HepG2 (cell line): ENCODE measurements at regions not wholly inside any gene's neighbourhood (a gene's known extent, or its start where the extent isn't known, plus 50 kb on each side); places are given as distances from the start of the nearest gene placed in this dataset.
A peak's percentile ranks its signal among the peaks of the same experiment; 100 is the strongest.

Experiments
- HNRNPH1 ChIP-seq: fragments of 200-400 bp; formaldehyde crosslinking; optimal IDR thresholded peaks from 2 replicates; pipeline ENCODE3; 2017; ENCODE audit warnings: mild to moderate bottlenecking, low read depth, low read length
- HNRNPL ChIP-seq: fragments of 200-400 bp; formaldehyde crosslinking; IDR thresholded peaks from 2 replicates; pipeline ENCODE4 v1.6.1; 2017; ENCODE audit warnings: mild to moderate bottlenecking, low read depth, low read length
- KLF12 ChIP-seq: sonication (generic); formaldehyde crosslinking; IDR thresholded peaks from 2 replicates; pipeline ENCODE4 v1.4.0; 2020; ENCODE audit warnings: missing genetic modification reagents, borderline replicate concordance
- KLF13 ChIP-seq: sonication (generic); formaldehyde crosslinking; IDR thresholded peaks from 2 replicates; pipeline ENCODE4 v1.4.0; 2020; ENCODE audit warnings: mild to moderate bottlenecking, missing genetic modification reagents
- POLR2AphosphoS2 ChIP-seq: IDR thresholded peaks from 2 replicates; pipeline ENCODE4 v1.6.1; 2011; ENCODE audit warnings: low read depth, low read length, improper control_type of control experiment
- POLR2G ChIP-seq: fragments of 200-400 bp; formaldehyde crosslinking; IDR thresholded peaks from 2 replicates; pipeline ENCODE4 v1.6.1; 2018; ENCODE audit warnings: mild to moderate bottlenecking, low read depth, low read length, moderate library complexity
- REL ChIP-seq: sonication (generic); formaldehyde crosslinking; conservative IDR thresholded peaks from 2 replicates; pipeline ENCODE4 v1.8.0; 2022; ENCODE audit warnings: mild to moderate bottlenecking, missing genetic modification reagents, moderate library complexity
- SIN3A ChIP-seq: IDR thresholded peaks from 2 replicates; pipeline ENCODE4 v1.6.1; 2011; ENCODE audit warnings: low read depth, mild to moderate bottlenecking, control low read depth, low read length, borderline replicate concordance
- TFAP4 ChIP-seq: sonication (generic); IDR thresholded peaks from 2 replicates; pipeline ENCODE4 v1.6.1; 2016; ENCODE audit warnings: low read depth, borderline replicate concordance
- THAP7 ChIP-seq: sonication (generic); formaldehyde crosslinking; IDR thresholded peaks from 2 replicates; pipeline ENCODE4 v1.8.1; 2023; ENCODE audit warnings: mild to moderate bottlenecking, missing genetic modification reagents
- ZFY ChIP-seq: sonication (generic); formaldehyde crosslinking; IDR thresholded peaks from 2 replicates; pipeline ENCODE4 v1.4.0; 2020; ENCODE audit warnings: missing genetic modification reagents
- ZNF737 ChIP-seq: sonication (generic); formaldehyde crosslinking; IDR thresholded peaks from 2 replicates; pipeline ENCODE4 v1.5.0; 2020; ENCODE audit warnings: missing genetic modification reagents, mild to moderate bottlenecking, borderline replicate concordance
- TF ChIP-seq, protein P1 (sequence below): sonication (generic); formaldehyde crosslinking; IDR thresholded peaks from 2 replicates; pipeline ENCODE4 v1.8.1; 2023; ENCODE audit warnings: mild to moderate bottlenecking, missing genetic modification reagents
- TF ChIP-seq, protein P2 (sequence below): sonication (generic); formaldehyde crosslinking; IDR thresholded peaks from 2 replicates; pipeline ENCODE4 v1.4.0; 2020; ENCODE audit warnings: mild to moderate bottlenecking, missing genetic modification reagents
- TF ChIP-seq, protein P3 (sequence below): sonication (generic); formaldehyde crosslinking; IDR thresholded peaks from 2 replicates; pipeline ENCODE4 v1.4.0; 2020; ENCODE audit warnings: low read depth, mild to moderate bottlenecking, missing genetic modification reagents
- TF ChIP-seq, protein P4 (sequence below): IDR thresholded peaks from 2 replicates; pipeline ENCODE4 v1.6.1; 2016; ENCODE audit warnings: missing compliant biosample characterization, missing genetic modification reagents, borderline replicate concordance
- TF ChIP-seq, protein P5 (sequence below): sonication (generic); formaldehyde crosslinking; IDR thresholded peaks from 2 replicates; pipeline ENCODE4 v1.4.0; 2020; ENCODE audit warnings: missing genetic modification reagents, borderline replicate concordance

GRCh38 chr14:73786636-73787485 is 64.8 kb upstream of the PTGR2 start (continued):
- TF ChIP-seq KLF13 (CRISPR knock-in tag) (no peak), REL (CRISPR knock-in tag) (no peak), TFAP4 (no peak), HNRNPH1 (no peak), SIN3A (peak; percentile 64; the same call in 1 of the 2 replicates), POLR2G (peak; percentile 58), POLR2AphosphoS2 (no peak), THAP7 (CRISPR knock-in tag) (no peak), HNRNPL (no peak), ZNF737 (CRISPR knock-in tag) (no peak), ZFY (CRISPR knock-in tag) (peak; percentile 76), KLF12 (CRISPR knock-in tag) (no peak)
- TF ChIP-seq, protein P1, sequence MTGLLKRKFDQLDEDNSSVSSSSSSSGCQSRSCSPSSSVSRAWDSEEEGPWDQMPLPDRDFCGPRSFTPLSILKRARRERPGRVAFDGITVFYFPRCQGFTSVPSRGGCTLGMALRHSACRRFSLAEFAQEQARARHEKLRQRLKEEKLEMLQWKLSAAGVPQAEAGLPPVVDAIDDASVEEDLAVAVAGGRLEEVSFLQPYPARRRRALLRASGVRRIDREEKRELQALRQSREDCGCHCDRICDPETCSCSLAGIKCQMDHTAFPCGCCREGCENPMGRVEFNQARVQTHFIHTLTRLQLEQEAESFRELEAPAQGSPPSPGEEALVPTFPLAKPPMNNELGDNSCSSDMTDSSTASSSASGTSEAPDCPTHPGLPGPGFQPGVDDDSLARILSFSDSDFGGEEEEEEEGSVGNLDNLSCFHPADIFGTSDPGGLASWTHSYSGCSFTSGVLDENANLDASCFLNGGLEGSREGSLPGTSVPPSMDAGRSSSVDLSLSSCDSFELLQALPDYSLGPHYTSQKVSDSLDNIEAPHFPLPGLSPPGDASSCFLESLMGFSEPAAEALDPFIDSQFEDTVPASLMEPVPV (CRISPR knock-in tag), result no peak
- TF ChIP-seq, protein P2, sequence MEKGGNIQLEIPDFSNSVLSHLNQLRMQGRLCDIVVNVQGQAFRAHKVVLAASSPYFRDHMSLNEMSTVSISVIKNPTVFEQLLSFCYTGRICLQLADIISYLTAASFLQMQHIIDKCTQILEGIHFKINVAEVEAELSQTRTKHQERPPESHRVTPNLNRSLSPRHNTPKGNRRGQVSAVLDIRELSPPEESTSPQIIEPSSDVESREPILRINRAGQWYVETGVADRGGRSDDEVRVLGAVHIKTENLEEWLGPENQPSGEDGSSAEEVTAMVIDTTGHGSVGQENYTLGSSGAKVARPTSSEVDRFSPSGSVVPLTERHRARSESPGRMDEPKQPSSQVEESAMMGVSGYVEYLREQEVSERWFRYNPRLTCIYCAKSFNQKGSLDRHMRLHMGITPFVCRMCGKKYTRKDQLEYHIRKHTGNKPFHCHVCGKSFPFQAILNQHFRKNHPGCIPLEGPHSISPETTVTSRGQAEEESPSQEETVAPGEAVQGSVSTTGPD (CRISPR knock-in tag), result no peak
- TF ChIP-seq, protein P3, sequence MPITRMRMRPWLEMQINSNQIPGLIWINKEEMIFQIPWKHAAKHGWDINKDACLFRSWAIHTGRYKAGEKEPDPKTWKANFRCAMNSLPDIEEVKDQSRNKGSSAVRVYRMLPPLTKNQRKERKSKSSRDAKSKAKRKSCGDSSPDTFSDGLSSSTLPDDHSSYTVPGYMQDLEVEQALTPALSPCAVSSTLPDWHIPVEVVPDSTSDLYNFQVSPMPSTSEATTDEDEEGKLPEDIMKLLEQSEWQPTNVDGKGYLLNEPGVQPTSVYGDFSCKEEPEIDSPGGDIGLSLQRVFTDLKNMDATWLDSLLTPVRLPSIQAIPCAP, result no peak
- TF ChIP-seq, protein P4, sequence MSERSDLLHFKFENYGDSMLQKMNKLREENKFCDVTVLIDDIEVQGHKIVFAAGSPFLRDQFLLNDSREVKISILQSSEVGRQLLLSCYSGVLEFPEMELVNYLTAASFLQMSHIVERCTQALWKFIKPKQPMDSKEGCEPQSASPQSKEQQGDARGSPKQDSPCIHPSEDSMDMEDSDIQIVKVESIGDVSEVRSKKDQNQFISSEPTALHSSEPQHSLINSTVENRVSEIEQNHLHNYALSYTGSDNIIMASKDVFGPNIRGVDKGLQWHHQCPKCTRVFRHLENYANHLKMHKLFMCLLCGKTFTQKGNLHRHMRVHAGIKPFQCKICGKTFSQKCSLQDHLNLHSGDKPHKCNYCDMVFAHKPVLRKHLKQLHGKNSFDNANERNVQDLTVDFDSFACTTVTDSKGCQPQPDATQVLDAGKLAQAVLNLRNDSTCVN, result no peak
- TF ChIP-seq, protein P5, sequence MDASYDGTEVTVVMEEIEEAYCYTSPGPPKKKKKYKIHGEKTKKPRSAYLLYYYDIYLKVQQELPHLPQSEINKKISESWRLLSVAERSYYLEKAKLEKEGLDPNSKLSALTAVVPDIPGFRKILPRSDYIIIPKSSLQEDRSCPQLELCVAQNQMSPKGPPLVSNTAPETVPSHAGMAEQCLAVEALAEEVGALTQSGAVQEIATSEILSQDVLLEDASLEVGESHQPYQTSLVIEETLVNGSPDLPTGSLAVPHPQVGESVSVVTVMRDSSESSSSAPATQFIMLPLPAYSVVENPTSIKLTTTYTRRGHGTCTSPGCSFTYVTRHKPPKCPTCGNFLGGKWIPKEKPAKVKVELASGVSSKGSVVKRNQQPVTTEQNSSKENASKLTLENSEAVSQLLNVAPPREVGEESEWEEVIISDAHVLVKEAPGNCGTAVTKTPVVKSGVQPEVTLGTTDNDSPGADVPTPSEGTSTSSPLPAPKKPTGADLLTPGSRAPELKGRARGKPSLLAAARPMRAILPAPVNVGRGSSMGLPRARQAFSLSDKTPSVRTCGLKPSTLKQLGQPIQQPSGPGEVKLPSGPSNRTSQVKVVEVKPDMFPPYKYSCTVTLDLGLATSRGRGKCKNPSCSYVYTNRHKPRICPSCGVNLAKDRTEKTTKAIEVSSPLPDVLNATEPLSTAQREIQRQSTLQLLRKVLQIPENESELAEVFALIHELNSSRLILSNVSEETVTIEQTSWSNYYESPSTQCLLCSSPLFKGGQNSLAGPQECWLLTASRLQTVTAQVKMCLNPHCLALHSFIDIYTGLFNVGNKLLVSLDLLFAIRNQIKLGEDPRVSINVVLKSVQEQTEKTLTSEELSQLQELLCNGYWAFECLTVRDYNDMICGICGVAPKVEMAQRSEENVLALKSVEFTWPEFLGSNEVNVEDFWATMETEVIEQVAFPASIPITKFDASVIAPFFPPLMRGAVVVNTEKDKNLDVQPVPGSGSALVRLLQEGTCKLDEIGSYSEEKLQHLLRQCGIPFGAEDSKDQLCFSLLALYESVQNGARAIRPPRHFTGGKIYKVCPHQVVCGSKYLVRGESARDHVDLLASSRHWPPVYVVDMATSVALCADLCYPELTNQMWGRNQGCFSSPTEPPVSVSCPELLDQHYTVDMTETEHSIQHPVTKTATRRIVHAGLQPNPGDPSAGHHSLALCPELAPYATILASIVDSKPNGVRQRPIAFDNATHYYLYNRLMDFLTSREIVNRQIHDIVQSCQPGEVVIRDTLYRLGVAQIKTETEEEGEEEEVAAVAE, result no peak
